ENCODE measurements at regions not wholly inside any gene's neighbourhood (a gene's known extent, or its start where the extent isn't known, plus 50 kb on each side); places are given as distances from the start of the nearest gene placed in this dataset.

GRCh38 chr9:24297931-24298330 is 247.8 kb downstream of the IZUMO3 start:
- in situ Hi-C loops (cut with HindIII; ENCODE audit: low sequenced_read_pairs): no loop called here
- TF ChIP-seq, protein P1, sequence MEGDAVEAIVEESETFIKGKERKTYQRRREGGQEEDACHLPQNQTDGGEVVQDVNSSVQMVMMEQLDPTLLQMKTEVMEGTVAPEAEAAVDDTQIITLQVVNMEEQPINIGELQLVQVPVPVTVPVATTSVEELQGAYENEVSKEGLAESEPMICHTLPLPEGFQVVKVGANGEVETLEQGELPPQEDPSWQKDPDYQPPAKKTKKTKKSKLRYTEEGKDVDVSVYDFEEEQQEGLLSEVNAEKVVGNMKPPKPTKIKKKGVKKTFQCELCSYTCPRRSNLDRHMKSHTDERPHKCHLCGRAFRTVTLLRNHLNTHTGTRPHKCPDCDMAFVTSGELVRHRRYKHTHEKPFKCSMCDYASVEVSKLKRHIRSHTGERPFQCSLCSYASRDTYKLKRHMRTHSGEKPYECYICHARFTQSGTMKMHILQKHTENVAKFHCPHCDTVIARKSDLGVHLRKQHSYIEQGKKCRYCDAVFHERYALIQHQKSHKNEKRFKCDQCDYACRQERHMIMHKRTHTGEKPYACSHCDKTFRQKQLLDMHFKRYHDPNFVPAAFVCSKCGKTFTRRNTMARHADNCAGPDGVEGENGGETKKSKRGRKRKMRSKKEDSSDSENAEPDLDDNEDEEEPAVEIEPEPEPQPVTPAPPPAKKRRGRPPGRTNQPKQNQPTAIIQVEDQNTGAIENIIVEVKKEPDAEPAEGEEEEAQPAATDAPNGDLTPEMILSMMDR (IDR thresholded peaks at IDR 0.05; ENCODE audit: low read depth, low read length, missing control alignments): no peak
- no peak overlapping the region for H3K4me3 ChIP-seq (ENCODE audit: low read depth, low read length)
- no peak for DNase-seq (ENCODE audit: low read depth)

DNA sequence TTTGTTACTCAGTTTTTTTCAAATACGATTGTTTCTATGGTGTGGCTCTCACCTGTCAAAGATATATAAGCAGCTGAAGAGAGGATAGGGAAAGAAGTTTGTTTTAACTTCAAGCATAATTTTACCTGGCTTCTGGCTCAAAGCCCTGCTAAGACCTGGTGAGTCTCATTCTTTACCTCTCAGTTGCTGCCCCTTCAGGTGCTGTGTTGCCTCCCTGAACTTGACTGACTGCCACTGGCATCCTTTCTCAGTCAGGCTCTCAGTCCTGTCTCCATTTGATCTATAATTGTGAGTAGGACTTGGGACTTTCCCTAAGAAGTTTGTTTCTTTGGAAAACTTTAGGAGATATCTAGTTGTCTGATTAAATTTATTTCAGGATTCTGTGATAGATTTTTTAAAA is 249.6 kb downstream of the IZUMO3 start:
- no peak overlapping the region for H3K4me3 ChIP-seq (ENCODE audit: low read depth, low read length)
- TF ChIP-seq, protein P1 (IDR thresholded peaks at IDR 0.05; ENCODE audit: low read depth, low read length, missing control alignments): no peak
- in situ Hi-C loops (cut with HindIII; ENCODE audit: low sequenced_read_pairs): no loop called here
- DNase-seq (ENCODE audit: low read depth): no peak

DNA sequence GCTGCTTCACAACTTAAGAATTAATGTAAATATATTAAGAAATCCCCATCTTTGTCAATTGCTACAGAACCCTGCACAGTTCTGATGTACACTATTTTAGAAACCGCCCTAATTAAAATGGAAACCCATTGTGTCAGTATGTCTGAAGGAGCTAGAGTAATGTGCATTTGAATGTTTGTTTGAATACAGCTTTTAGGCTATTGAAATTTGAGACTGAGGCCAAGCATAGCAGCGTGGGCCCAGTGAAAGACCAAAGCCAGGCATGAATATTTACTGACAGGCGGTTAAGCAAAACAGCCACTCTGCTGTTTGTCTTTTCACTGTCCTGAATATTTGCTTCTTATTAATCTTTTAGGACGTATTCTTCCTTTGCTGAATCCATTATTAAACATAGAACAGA is 252.3 kb downstream of the IZUMO3 start:
- in situ Hi-C loops (cut with HindIII; ENCODE audit: low sequenced_read_pairs): no loop called here
- TF ChIP-seq, protein P1 (IDR thresholded peaks at IDR 0.05; ENCODE audit: low read depth, low read length, missing control alignments): no peak
- no peak overlapping the region for H3K4me3 ChIP-seq (ENCODE audit: low read depth, low read length)
- no peak for DNase-seq (ENCODE audit: low read depth)

DNA sequence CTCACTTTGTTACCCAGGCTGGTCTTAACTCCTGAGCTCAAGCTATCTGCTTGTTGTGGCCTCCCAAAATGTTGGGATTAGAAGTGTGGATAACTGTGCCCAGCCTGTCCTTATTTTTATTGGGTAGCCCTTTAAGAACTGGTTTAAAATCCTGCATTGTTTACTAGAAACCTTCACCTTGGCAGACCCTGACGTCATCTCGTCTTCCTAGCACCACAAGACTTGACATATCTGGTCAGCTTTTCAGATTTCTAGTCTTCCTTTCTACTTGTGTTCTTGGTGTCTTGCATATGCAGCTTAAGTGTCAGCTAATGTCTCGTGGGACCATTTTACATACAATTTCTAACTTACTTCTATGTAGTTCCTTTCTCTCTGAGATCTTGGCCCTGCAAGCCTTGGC is 258.9 kb downstream of the IZUMO3 start:
- TF ChIP-seq, protein P1 (IDR thresholded peaks at IDR 0.05; ENCODE audit: low read depth, low read length, missing control alignments): no peak
- H3K4me3 ChIP-seq (ENCODE audit: low read depth, low read length): no peak overlapping the region
- in situ Hi-C loops (cut with HindIII; ENCODE audit: low sequenced_read_pairs): no loop called here
- no peak for DNase-seq (ENCODE audit: low read depth)

DNA sequence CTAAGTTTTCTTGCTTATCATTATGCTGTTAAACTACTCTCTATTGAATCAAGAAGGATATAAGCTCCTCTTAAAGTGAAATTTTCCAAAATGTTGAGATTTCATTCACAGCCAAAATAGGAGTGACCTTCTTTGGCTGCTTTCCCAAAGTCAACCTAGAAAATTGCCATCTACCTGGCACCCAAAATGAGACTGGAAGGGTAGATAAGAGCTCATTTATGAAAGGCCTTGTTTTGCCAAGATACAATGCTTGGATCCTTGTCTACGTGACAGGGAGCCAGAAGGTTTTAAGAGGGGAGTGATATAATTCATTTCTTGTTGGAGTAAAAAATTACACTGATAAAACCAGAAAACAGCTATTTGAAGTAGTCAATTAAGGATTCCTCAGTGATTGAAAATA is 287.1 kb downstream of the IZUMO3 start:
- DNase-seq (ENCODE audit: low read depth): no peak
- no peak overlapping the region for H3K4me3 ChIP-seq (ENCODE audit: low read depth, low read length)
- in situ Hi-C loops (cut with HindIII; ENCODE audit: low sequenced_read_pairs): no loop called here
- TF ChIP-seq, protein P1 (IDR thresholded peaks at IDR 0.05; ENCODE audit: low read depth, low read length, missing control alignments): no peak

- TF ChIP-seq, protein P1 (IDR thresholded peaks at IDR 0.05; ENCODE audit: low read depth, low read length, missing control alignments): no peak
- H3K4me3 ChIP-seq (ENCODE audit: low read depth, low read length): no peak overlapping the region
- in situ Hi-C loops (cut with HindIII; ENCODE audit: low sequenced_read_pairs): no loop called here
- DNase-seq (ENCODE audit: low read depth): peak; percentile 4
Observed at GRCh38 chr9:24257726-24258125, 288.0 kb downstream of the IZUMO3 start.

DNA sequence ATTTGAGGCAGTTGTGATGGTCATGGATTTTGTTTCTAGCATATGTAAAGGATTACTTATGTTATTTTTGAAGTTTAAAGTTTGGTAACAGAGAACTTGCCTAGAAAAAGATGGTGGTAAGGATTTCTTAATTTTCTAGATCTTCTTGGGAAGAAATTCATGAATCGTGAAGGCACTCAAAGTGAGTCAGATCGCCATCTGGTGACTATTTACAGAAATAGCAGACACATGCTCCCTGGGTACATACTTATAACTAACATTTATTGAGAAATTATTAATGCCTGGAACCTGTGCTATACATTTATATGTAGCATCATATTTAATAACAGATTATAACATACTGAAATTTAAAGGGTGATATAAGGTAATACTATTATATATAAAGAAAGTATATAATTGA is 299.7 kb downstream of the IZUMO3 start:
- H3K4me3 ChIP-seq (ENCODE audit: low read depth, low read length): no peak overlapping the region
- in situ Hi-C loops (cut with HindIII; ENCODE audit: low sequenced_read_pairs): no loop called here
- TF ChIP-seq, protein P1 (IDR thresholded peaks at IDR 0.05; ENCODE audit: low read depth, low read length, missing control alignments): peak; percentile 19
- peak; percentile 8 for DNase-seq (ENCODE audit: low read depth)

All from astrocyte of the cerebellum (primary cell).